ENCODE measurements at regions not wholly inside any gene's neighbourhood (a gene's known extent, or its start where the extent isn't known, plus 50 kb on each side); places are given as distances from the start of the nearest gene placed in this dataset.

DNA sequence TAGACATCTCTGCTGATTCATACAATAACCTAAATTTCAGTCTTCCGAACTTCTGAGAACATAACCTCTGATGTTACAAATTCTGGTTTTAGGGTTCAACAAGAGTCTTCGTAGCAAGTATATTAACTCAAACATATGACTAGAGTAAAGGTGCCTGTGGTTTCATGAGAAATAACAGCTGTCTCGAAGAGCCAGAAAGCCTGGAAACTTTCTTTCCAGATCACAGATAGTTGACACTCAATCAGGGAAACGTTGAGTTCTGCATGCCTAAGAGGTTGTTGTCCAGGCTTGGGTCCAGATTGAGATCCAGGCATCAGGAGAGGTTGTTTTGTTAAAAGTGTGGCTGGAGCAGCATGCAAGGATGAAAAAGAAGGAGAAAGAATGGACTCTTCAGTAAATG is 790.1 kb upstream of the AMELY start:
- no peaks in the 10 kb centered on the region for H3K4me1 Mint-ChIP-seq
- H3K27me3 Mint-ChIP-seq (ENCODE audit: insufficient read depth), result no peaks in the 10 kb centered on the region
- H3K4me3 Mint-ChIP-seq, result no peak overlapping the region
- TF ChIP-seq, protein P1, sequence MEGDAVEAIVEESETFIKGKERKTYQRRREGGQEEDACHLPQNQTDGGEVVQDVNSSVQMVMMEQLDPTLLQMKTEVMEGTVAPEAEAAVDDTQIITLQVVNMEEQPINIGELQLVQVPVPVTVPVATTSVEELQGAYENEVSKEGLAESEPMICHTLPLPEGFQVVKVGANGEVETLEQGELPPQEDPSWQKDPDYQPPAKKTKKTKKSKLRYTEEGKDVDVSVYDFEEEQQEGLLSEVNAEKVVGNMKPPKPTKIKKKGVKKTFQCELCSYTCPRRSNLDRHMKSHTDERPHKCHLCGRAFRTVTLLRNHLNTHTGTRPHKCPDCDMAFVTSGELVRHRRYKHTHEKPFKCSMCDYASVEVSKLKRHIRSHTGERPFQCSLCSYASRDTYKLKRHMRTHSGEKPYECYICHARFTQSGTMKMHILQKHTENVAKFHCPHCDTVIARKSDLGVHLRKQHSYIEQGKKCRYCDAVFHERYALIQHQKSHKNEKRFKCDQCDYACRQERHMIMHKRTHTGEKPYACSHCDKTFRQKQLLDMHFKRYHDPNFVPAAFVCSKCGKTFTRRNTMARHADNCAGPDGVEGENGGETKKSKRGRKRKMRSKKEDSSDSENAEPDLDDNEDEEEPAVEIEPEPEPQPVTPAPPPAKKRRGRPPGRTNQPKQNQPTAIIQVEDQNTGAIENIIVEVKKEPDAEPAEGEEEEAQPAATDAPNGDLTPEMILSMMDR (conservative IDR thresholded peaks at IDR 0.05), result no peak
- Histone ChIP-seq H3K36me3 (ENCODE audit: control insufficient read depth, insufficient read depth, low read length) (no peaks in the 10 kb centered on the region), H3K27me3 (ENCODE audit: control insufficient read depth, insufficient read depth, low read length, poor library complexity, severe bottlenecking) (no peaks in the 10 kb centered on the region), H3K9ac (ENCODE audit: extremely low read depth, low read length, poor library complexity, severe bottlenecking) (no peak overlapping the region), H3K9me3 (ENCODE audit: control insufficient read depth, low read length) (no peaks in the 10 kb centered on the region), H3K27ac (ENCODE audit: low read depth, low read length) (no peak overlapping the region), H3K4me1 (ENCODE audit: control insufficient read depth, insufficient read depth, low read length) (no peaks in the 10 kb centered on the region), H3K4me3 (ENCODE audit: low read length) (no peak overlapping the region)
- WGBS, 2 experiments (ENCODE audit: insufficient coverage in 1 of 2, insufficient read length in 1 of 2), result 81 to 93% methylated on average over 3 to 4 of the region's 4 CpGs
- no peaks in the 10 kb centered on the region for H3K36me3 Mint-ChIP-seq (ENCODE audit: low read depth)
- no peak overlapping the region for H3K27ac Mint-ChIP-seq
- H3K9me3 Mint-ChIP-seq, result no peaks in the 10 kb centered on the region
- DNase-seq, result no peak

DNA sequence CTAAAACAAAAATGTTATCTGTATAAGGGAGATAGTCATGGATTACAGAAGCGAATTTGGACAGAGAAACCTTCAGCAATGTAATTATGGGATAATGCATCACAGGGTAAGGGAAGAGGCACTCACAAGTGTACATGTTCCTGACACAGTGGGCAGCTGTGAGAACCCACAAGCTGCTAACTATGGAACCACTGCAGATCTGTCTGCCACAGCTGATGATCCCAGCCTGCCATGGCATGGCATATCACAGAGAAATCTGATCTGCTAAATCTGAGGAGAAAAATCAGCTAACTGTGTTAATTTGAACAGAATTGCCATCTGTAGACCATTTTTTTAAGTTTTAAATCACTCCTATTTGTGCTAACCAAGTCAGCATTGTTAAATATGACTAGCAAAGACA is 786.0 kb upstream of the AMELY start:
- H3K4me3 ChIP-seq (ENCODE audit: low read length), result no peak overlapping the region
- TF ChIP-seq, protein P1 (conservative IDR thresholded peaks at IDR 0.05), result no peak
- H3K9ac ChIP-seq (ENCODE audit: extremely low read depth, low read length, poor library complexity, severe bottlenecking), result no peak overlapping the region
- no peaks in the 10 kb centered on the region for H3K4me1 ChIP-seq (ENCODE audit: control insufficient read depth, insufficient read depth, low read length)
- H3K4me3 Mint-ChIP-seq, result no peak overlapping the region
- DNase-seq, result no peak
- no peaks in the 10 kb centered on the region for H3K27me3 ChIP-seq (ENCODE audit: control insufficient read depth, insufficient read depth, low read length, poor library complexity, severe bottlenecking)
- no peak overlapping the region for H3K27ac Mint-ChIP-seq
- no peaks in the 10 kb centered on the region for H3K36me3 Mint-ChIP-seq (ENCODE audit: low read depth)
- WGBS, 2 experiments (ENCODE audit: insufficient coverage in 1 of 2, insufficient read length in 1 of 2), result 100% methylated on average over 1 of the region's 1 CpG
- no peaks in the 10 kb centered on the region for H3K27me3 Mint-ChIP-seq (ENCODE audit: insufficient read depth)
- no peaks in the 10 kb centered on the region for H3K4me1 Mint-ChIP-seq
- no peak overlapping the region for H3K27ac ChIP-seq (ENCODE audit: low read depth, low read length)
- H3K9me3 ChIP-seq (ENCODE audit: control insufficient read depth, low read length), result no peaks in the 10 kb centered on the region
- H3K9me3 Mint-ChIP-seq, result no peaks in the 10 kb centered on the region
- H3K36me3 ChIP-seq (ENCODE audit: control insufficient read depth, insufficient read depth, low read length), result no peaks in the 10 kb centered on the region

DNA sequence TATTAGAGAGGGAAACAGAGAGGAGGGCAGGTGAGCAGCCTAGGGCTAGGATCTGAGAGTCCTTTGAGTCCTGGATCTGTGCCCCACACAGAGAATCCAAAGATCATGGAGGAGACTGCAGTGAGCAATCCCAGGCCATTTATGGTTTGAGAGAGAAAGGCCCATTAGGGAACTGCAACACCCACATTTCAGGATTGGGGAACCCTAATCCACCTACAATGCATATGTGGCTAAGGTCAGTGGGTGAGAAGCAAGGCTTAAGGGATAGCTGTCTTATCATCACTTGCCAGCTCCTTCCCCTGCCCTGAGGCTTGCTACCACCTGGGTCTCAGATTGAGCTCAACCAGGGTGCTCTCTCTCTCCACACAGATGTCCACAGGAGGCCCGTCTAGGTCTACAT is 781.1 kb upstream of the AMELY start:
- 60 to 100% methylated on average over 1 of the region's 1 CpG for WGBS, 2 experiments (ENCODE audit: insufficient coverage in 1 of 2, insufficient read length in 1 of 2)
- H3K9me3 ChIP-seq (ENCODE audit: control insufficient read depth, low read length), result no peaks in the 10 kb centered on the region
- no peak overlapping the region for H3K4me3 ChIP-seq (ENCODE audit: low read length)
- no peak overlapping the region for H3K9ac ChIP-seq (ENCODE audit: extremely low read depth, low read length, poor library complexity, severe bottlenecking)
- no peak overlapping the region for H3K27ac Mint-ChIP-seq
- no peak overlapping the region for H3K4me3 Mint-ChIP-seq
- H3K36me3 Mint-ChIP-seq (ENCODE audit: low read depth), result no peaks in the 10 kb centered on the region
- H3K36me3 ChIP-seq (ENCODE audit: control insufficient read depth, insufficient read depth, low read length), result no peaks in the 10 kb centered on the region
- no peaks in the 10 kb centered on the region for H3K27me3 ChIP-seq (ENCODE audit: control insufficient read depth, insufficient read depth, low read length, poor library complexity, severe bottlenecking)
- H3K27me3 Mint-ChIP-seq (ENCODE audit: insufficient read depth), result no peaks in the 10 kb centered on the region
- no peak for DNase-seq
- H3K4me1 ChIP-seq (ENCODE audit: control insufficient read depth, insufficient read depth, low read length), result no peaks in the 10 kb centered on the region
- H3K27ac ChIP-seq (ENCODE audit: low read depth, low read length), result no peak overlapping the region
- no peaks in the 10 kb centered on the region for H3K9me3 Mint-ChIP-seq
- H3K4me1 Mint-ChIP-seq, result no peaks in the 10 kb centered on the region
- TF ChIP-seq, protein P1 (conservative IDR thresholded peaks at IDR 0.05), result no peak
